GM18868 (cell line): ENCODE measurements at regions not wholly inside any gene's neighbourhood (a gene's known extent, or its start where the extent isn't known, plus 50 kb on each side); places are given as distances from the start of the nearest gene placed in this dataset.
"Not testable (repeated sequence)": the region's sequence is repeated elsewhere in the genome, so short reads cannot be mapped to it uniquely, and the experiment has no call there.

ENCODE experiments used
- ATAC-seq: cut with Tn5 transposase; IDR thresholded peaks from one replicate; pipeline ENCODE4 v1.9.1; 2021; ENCODE audit warnings: mild to moderate bottlenecking, moderate library complexity; ENCODE audit not compliant: unreplicated experiment

DNA sequence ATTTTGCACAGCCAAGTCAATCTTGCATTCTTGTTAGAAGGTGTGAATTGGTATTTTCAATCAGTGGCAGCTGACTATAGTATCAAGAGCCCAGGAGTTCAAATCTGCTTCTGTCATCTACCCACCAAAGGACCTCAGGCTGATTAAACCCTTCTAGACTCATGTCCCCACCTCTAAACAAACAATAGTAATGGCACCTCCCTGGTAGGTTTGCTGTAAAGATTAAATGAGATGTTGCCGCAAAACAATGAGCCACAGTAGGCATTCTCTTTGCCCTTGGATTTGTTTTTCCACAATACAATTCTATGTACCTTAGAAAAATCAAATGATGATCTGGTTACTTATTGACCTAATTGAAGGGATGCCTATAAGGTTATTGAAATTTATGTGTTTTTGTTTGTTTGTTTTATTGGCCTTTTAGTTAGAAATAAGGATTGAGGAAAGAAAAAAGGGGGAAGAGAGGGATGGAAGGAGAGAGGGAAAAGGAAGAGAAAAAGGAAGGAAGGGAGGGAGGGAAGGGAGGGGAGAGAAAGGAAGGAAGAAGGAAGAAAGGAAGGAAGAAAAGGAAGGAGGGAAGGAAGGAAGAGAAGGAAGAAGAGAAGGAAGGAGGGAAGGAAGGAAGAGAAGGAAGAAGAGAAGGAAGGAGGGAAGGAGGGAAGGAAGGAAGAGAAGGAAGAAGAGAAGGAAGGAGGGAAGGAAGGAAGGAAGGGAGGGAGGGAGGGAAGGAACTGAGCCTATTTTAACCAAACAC lies 110.7 kb downstream of the ETS2 start:
- ATAC-seq: no peak

DNA sequence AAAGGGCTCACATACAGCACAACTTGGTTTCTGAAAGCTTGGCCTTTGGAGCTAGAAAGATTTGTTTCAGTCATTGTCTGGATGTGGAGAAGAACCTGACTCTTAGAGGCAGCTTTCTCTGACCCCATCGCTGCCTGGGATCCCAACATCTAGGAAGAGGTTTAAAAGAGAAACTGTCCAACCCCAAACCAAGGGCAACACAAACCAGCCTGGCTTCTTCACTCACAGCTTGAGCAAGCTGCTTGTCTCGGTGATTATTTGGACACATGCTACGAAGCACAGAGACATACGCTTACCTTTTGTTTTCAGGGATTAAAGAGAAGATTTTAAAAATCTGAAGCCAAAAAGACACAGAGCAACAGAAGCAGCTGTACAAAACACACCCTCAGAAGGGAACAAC lies 109.8 kb downstream of the ETS2 start:
- ATAC-seq: no peak

DNA sequence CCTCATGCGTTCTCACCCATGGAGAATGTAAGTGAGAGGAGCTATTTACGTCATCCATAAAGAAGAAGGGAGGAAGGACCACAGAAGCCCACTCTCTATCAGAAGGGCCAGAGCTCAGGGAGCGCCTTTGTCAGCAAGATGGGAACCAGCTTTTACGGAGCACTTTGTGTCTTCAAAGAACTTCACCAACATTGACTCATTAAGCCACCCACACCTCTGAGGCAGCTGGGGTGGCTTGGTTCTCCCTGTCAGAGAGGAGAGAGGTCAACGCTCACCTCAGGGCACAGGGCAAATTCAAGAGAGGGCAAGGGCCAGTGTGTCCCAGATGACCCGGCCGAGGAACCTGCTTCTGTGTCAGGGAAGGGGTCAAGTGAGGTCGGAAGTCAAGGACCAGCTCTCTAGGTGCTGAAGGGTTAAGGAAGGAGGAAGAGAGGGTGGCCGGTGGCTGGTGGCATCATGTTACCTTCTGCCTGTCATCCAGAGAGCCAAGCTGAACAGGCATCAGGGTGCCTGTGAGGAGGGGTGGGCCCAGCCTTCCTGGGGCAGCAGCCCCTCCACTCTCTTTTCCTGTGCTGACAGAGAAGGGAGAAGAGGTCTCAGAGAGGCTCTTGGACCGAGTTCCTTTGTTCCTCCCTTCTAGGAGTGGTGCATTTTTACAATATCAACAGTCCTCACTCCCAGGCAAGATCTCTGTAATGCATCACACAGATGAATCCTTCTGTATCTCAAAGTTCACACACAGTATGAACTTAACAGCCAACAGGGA lies 109.0 kb downstream of the ETS2 start:
- ATAC-seq: no peak

DNA sequence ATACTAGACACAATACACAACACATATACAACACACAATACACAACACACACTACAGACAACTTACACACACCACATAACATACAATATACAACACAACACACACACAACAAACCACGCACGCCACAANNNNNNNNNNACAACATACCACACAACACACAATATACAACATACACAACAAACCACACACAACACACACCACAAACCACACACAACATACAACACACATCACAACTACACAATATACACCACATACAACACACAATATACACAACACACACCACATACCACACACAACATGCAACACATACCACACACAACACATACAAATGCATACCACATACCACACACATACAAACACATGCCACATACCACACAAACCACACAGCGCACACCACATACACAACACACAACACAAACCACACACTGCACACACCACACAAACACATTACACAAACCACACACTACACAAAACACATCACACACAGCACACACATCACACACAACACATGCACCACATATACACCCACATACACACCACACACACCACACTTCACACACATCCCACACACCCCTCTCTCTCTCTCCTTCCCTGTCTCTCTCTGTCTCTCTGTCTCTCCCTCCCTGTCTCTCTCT lies 108.3 kb downstream of the ETS2 start:
- no peak for ATAC-seq

DNA sequence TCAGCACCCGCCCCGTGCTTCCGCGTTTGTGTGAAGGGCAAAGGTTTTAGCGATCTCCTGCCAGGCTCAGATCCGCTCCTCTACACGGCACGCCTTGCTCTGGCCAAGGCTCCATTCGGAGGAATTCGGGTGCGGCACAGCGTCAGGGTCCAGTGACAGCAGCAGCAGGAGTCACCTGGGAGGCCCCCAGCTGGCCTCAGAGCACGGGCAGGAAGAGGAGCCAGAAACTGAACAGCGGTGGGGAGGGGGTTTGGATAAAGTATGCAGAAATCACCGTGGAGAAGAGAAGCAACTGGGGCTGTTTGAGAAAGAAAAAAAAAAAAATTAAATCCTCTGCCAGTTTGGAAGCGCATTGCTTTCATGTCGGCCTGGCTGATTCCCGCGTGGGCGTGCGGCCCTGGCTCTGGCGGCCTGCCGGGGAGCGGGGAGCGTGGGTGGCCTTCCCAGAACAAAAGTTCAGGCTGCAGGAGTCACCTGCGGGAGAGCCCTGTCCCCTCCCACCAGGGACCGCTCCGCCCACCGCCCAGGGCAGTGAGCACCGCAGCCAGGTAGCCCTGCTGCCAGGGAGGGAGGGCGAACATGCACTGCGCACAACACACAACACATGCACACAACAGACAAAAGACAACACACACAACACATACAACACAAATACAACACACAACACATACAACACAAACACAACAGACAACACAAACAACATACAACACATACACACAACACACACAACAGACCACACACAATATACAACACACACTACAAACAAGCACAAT lies 107.6 kb downstream of the ETS2 start:
- no peak for ATAC-seq

DNA sequence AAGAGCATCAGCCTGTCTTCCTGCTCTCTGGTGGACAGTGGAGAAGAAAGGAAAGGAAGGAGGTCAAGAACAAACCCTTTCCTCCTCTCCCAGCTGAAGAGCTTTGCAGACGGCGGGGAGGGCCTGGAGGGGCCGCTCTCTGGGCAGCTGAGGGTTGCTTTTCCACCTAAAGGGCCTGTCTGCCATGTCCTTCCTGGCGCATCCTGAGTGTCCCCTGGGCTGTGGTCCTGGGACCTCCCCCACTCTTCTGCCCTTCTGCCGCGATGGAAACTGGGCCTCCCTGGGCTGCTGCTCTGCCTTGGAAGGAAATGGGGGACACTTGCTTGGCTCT lies 107.0 kb downstream of the ETS2 start:
- no peak for ATAC-seq

DNA sequence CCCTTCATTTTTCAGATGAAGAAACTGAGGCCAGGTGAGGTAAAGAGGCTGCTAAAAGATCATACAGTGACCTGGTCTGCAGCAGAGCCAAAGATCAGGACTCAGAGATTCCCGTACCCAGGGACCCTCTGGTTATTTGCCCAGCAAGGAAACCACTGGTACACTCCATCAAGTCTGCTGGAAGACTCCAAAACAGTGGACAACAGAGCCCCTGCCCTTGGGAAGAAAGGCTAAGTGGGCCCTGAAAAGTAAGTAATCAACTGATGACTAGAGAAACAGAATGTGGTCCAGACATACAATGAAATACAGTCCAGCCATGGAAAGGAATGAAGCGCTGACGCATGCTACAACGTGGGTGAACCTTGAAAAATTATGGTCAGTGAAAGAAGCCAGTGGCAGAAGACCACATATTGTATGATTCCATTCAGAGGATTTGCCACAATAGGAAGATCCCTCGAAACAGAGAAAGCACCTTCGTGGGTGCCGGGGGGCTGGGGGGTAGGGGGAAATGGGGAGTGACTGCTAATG lies 106.4 kb downstream of the ETS2 start:
- no peak for ATAC-seq

DNA sequence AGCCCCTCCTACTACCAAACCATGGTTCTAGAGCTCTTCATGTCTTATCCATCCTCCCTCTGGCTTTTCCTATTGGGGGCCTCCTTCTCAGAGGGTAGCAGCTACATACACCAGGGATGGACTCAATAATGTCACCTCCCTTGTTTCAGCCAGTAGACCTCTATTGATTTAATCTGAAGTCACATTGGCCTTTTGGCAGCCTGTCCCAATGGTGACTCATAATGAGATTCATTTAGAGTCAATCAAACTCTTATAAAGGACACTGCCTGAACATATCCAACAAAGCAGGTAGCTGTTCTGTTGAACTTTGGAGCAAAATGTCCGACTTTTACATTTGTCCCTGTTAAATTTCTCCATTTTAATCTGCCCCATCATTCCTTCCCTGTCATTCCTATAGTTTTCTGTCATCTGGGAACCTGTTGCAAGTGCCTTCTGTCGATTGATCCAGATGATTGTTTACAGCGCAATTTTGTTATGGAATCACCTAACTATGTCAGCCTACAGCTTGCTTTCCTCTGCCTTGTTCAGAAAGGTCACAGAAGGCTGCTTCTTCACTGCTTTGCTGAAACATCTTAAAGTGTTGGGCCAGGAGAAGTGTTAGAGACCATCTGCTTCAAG lies 105.9 kb downstream of the ETS2 start:
- no peak for ATAC-seq

DNA sequence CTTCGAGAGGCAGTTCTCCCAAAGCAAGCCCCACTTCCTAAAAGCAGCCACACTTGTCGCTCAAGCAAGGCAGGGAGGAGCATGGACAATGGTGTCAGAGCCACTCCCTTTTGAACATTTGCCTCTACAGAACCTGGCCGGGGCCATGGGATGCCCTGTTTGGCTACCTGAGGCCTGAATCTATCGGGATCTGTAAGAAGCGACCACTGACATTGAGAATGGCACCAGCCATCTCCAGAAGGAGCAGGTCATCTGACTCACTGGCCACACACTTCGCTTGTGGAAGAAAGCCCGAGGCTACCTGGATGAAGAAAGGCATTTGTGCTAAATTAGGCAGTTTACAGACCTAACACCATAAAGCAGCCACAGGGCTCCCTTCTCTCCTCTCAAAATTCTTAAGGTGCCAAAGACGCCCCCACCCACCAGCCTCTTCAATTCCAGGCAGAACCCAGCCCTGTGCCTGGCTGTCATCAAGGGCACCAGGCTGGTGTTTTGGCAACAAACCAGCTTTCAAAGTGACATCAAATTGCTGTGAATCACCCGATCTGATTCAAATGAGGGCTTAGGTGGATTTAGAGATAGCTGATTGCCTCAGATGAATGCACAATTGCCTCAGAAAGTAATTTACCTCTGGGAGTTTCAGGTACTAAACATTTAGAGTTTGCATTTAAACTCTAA lies 104.8 kb downstream of the ETS2 start:
- ATAC-seq: no peak

DNA sequence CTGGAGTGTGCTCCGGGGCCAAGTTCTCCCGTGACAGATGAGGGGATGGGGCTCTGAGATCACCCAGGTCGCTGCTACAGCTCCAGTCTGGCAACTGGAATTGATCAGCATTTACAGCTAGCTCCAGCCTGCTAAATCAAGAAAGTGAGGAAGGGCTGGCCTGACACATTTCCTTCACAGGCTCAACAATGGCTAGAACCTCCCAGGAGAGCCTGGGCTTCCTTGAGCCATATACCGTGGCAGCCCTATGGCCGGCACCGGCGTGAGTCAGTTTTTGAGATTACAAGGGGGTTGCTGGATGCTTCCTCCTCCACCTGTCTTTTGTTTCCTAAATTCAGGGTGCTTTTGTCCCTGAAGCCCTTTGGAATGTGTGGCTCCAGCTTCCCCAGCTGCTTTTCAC lies 104.2 kb downstream of the ETS2 start:
- ATAC-seq: no peak

DNA sequence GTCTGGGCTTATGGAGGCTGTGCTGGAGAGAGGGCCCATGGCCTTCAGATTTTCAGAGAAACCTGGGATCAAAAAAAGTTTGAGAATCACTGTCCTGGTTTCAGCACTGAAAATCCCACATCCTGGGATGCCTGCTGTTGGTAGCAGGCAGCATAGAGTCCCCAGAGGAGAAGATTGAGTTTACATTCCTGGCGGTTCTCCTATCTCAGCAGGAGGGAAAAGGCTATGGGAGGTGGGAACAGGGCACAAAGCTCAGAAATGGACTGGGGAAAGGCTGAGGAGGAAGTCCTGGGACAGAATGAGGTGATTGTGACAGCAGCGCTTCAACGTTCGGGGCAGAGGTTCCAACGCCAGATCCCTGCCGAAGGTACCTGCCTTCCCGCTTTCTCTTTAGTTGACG lies 103.4 kb downstream of the ETS2 start:
- no peak for ATAC-seq

DNA sequence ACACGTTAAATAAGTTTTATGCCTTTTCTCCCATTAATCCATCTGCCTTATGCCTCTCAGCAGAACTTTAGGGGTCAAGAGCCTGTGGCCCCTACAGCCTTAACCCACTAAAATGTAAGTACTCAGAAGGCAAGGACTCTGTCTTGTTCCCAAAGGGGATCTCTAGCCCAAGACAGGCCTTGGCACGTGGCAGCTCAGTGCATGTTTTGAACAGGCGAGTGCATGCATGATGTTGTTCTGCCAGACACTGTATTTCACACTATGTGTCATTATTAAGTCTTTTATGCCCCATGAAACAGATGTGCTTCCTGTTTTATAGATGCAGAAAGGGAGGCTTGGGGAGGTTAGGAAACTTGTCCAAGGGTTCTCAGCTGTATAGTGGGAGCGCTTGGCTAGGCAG lies 102.8 kb downstream of the ETS2 start:
- ATAC-seq: no peak

DNA sequence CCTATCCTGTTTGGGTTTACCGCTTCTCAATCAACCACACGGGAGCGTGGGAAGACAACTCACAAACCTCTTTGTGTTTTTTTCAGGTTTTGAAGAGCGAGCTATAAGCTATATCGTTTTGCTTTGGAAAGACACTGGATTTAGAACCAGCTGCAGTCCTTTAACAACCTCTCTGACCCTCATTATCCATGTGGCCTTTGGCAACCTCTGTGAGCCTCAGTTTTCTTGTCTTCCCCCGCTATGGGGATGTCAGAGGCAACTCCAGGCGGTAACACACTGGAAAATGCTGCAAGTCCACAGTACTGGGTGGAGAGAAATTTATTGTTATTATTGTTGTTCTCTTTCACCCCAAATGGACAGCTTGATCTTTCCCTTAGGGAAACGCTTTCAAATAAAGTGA lies 100.0 kb downstream of the ETS2 start:
- no peak for ATAC-seq

DNA sequence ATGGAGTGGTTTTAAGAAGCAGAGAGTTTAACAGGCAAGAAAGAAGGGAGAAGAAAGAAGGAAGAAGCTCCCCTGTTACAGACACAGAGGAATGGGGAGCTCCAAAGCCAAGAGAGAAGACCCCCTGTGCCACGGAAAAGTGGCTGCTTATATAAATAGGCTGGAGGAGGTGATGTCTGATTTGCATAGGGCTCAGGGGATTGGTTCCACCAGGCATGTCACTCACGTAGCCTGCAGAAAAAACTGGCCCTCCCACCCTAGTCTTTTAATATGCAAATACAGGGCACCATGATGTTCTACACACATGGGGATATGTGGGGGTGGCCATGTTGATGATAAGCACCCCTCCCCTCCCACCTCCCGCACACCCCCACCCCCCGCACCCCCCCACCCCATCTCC lies 99.6 kb downstream of the ETS2 start:
- ATAC-seq: no peak

DNA sequence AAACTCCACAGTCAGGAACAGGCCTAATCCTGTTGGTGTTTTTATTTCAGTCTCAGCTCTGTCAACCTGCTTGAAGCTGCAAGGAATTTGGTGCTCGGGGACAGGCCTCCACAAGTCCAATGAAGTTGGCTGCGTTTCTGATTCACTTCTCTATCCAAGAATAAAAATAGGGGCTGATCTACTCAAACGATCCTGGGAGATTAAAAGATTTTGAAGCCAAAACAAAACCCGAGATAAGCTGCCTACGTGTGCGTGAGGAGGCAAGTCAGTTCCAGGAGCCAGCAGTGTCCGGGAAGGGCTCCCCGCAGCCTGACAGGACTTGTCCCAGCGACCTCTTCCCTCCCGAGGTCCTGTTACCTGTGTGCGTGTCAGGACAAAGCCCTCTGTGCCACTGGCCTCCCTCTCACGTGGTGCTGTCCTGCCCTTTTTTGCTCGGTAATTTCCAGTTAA lies 98.0 kb downstream of the ETS2 start:
- no peak for ATAC-seq

DNA sequence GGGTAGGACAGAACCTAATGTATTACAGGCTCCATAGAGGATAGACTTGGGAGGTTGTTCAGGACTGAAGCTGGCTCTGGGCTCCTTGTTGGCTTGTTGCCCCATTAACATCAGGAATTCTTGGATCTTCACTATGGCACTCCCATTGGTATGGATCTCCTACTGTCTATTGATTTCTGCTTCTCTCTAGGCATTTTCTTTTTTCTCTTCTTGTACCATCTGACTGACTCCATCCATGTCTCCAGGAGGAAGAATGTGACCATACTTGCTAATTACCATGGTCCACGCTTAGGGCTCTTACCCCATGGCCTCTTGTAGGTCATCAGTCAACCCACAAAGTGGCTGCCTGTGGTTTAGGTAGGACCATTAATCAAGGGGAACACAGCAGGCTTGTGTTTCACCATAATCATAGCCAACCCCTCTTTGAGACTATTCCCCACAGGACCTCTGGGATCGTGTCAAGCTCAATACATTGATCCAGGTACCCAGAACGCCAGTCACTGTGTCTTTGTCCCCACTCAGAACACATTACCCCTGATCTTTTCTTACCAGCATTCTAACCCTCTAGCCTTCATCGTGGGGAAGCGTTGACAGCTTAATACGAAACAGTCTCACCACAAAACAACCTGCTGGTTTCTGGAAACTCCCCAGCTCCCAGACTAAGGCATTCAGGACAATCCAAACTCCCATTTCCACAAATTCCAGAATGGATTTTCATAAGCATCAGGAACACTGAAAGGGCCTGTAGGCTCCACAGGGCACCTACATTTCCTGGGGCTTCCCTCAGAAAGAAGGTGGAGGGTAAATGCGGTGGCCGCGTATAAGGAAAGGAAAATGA lies 97.1 kb downstream of the ETS2 start:
- no peak for ATAC-seq

DNA sequence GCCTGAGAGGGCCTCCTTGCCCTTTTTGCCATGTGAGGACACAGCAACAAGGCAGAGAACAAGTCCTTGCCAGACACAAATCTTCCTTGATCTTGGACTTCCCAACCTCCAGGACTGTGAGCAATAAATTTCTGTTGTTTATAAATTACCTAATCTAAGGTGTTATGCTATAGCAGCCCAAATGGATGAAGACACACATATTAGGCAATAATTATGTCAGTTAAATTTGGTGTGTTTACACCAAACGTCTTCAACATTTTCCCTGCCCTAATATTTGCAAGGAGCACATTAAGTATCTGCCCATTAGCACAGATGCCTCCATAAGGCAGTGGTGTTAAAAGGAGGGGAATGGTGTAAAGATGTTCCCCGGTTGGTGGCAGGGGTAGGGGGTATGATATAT lies 94.8 kb downstream of the ETS2 start:
- ATAC-seq: no peak

DNA sequence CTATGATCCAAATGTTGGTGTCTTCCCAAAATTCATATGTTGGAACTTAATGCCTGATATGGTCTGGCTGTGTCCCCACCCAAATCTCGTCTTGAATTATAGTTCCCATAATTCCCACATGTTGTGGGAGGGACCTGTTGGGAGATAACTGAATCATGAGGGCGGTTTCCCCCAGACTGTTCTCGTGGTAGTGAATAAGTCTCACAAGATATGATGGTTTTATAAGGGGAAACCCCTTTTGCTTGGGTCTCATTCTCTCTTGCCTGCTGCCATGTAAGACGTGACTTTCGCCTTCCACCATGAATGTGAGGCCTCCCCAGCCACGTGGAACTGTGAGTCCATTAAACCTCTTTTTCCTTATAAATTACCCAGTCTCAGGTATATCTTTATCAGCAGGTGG lies 94.3 kb downstream of the ETS2 start:
- not testable (repeated sequence) for ATAC-seq

DNA sequence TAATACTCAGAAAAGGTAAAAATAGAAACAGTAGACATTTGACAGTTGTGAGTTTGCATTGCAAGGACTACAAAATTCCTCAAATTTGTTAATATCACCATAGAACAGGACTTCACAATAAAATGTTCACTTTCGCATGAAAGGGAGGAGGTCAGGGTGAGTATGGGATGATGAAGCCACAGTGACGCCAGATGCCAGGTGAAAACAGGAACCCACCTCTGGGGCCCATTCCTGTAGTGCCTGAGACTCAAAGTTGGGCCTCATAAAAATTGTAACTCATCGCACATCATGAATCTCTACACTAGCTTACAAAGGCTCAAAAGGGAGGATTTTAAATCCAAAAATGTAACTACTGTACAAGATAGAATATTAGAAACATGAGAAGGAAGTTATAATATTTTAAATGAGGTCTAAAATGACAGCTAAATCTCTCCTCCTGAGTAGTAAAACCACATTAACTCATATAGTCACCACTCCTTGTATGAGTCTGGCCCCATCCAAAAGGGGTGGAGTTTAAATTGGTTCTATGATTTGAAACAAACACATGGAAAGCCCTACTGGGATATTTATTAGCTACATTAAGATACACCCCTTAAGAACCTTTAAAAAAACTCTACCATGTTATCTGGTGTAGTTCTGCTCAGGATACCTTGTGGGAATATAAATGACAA lies 93.7 kb downstream of the ETS2 start:
- no peak for ATAC-seq
